LHCN-M2 (cell line): ENCODE measurements at regions not wholly inside any gene's neighbourhood (a gene's known extent, or its start where the extent isn't known, plus 50 kb on each side); places are given as distances from the start of the nearest gene placed in this dataset.
A peak's percentile ranks its signal among the peaks of the same experiment; 100 is the strongest.
"Not testable (repeated sequence)": the region's sequence is repeated elsewhere in the genome, so short reads cannot be mapped to it uniquely, and the experiment has no call there.

Experiments used
- DNase-seq: peaks from one replicate; pipeline ENCODE4 v3.0.0-alpha.2; 2012; ENCODE audit warnings: low read depth

DNA sequence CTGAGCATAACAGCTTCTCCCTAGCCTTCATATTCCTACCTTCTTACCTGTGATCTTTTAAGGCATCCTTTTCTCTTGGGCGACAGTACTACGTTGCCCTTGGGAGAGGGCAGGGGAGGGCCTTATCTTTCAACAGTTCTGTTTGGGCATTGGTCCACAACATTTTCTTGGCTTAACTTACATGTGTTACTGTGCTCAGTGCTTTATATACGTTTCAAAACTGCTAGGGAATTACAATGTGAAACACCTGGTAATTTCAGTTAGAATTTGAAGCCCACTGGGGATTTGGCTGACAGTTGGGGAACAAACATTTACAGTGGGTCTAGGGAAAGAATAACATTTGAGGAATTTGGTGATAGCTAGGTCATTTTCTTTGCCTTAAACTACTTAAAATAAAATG is 667.1 kb downstream of the PRIM2 start:
- peak; percentile 51 for DNase-seq

DNA sequence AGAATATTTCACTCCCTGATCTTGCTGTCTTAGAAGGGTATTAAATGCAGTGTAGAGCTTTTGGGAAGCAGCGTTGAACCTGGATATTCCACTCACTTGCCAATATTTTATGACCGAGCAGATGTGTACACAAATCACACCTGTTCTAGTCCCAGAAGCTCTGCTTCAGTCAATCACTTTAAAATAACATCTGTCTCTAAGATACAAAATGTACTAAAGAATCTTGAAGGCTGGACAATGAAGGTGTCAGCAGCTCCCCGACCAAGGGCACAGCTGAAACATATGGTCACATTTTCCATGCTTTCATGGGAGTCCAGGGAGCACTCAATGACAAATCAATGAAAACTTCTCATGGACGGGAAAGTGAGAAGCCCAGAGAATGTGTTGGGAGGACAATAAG is 668.3 kb downstream of the PRIM2 start:
- peak; percentile 91 for DNase-seq

DNA sequence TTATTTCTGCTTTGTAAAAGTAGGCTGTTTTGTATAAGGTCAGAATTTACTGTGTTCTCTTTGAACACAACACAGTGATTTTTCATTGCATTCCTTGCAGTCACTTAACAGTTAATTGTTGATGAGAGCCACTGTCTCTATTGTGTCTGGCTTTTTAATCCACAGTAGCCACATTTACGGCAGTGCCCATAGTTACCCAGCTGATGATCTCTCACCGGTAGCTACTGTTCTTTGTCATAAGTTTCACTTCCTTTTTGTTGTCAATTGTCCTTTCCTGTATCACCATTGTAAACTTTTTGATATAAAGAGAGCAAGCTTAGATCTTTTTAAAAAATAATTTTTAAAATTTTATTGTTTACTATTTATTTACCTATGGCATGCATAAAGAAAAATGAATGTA is 669.2 kb downstream of the PRIM2 start:
- DNase-seq, result peak; percentile 35

DNA sequence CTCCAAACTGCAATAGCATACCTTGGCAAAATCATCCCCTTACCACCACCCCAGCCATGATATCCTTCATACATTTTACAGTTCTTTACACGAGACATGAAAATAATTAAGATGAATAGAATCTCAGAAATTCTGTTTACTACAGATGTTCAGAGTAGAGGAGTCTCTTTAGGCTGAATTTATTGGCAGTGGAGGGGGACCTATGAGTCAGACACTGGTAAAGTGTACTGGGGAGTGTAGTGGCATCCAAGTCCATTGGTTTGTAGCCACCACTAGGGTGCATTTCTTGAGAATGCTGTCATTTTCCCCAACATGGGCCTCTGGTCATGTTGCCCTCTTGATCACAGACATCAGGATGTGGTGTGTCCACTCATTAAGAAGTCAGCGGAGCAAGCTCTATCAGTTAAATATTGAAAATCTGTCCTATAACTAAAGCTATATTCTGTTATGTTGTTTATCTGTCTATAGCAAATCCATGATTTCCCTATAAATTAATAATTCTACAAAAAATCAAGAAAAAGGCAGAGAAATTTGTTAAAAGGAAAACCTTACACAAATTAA is 672.2 kb downstream of the PRIM2 start:
- peak; percentile 69 for DNase-seq

DNA sequence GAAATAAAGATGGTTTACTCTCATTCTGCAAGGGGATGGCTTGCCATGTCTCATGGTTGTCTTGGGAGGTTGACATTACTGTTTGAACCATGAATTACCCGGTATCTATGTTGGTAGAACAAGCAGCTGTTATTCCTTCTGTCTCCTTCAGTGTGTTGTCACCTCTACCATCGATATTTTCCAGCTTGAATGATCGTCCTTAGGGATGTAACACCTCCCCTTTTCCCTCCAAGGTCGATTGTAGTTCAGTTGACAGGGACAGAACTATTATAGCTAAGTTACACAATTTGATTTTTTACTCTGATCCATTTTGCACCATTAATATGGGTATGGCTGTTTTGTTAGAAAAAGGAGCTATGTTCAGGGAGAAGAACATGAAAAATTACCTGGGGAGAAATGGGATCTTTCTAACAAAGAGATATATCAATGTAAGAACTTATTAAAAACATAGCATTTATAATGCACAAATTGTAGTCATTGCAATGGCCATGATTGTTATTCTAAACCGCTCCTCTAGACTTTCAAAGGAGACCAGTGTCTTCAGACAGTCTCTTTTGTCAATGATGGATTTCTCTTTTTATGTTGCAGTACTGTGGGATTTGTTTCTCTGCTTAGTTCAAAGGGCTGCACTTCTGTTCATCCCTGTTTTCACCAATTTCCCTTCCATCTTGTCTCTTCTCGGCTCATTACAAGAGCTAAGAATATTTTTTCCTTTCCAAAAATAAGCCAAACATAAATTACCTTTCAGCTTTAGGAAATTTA is 681.6 kb downstream of the PRIM2 start:
- not testable (repeated sequence) for DNase-seq

DNA sequence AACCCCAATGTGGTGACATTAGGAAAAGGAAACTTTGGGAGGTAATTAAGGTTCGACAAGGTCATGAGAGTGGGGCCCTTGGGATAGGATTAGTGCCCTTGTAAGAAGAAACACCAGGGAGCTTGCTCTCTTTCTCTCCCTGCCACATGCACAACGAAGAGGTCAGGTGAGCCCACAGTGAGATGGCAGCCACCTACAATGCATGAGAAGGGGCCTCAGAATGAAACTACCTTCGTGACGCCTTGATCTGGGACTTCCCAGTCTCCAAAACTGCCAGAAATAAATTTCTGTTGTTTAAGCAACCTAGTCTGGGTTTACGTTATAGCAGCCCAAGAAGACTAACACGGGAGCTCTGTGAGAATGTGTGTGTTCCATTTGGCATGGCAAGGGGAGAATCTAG is 682.8 kb downstream of the PRIM2 start:
- DNase-seq, result not testable (repeated sequence)

DNA sequence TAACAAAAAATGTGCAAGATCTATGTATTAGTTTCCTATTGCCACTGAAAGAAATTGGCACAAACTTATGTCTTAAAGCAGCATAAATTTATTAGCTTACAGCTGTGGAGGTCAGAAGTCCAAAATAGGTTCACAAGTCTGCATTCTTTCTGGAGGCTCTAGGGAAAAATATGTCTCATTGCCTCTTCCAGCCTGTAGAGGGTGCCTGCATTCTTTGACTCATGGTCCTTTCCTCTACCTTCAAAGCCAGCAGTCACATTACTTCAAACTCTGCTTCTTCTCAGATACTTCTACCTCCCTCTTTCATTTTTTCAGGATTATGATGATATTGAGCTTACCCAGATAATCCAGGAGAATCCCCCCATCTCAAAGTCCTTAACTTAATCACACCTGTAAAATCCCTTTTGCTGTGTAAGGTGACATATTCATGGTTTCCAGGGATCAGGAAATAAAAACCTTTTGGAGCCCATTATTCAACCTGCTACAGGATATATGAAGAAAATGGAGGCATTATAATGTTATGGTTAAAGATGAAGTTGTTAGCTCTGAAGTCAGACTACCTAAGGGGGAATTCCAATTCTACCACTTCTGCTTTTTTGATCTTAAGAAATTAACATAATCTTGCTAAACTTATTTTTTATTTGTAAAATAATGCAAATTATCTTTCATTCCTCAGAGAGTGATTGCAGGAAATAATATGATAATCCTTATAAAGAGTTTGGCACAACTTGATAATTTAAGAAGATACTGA is 686.2 kb downstream of the PRIM2 start:
- DNase-seq, result peak; percentile 38

DNA sequence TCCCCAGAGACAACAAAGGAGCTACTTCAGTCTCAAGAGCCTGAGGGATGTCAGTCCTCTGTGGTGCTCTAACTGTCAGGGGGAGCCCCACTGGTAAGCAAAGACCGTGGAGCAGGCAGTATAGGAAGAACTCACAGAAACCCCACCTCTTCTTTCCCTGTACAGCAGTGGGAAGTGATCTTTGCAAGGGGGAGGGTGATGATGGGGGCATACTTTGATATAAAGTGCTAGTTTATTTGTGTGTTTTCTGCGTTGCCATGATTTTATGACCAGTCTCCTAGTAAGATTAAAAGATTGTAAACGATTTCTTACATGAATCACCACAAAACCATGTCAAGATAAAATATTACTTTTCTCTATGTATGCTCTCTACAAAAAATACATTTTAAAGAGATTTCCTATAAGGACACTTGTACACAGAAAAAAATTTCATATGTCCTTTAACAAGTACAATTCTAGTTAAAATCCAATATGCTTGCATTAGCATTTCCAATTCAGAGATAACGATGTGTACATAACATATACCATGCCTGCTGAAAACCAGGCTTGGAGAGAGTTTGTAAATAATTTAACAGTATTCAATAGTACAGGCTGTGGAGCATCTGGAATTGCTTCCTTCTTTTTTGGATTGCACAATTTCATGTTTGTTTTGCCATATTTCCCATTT is 690.0 kb downstream of the PRIM2 start:
- DNase-seq, result not testable (repeated sequence)

DNA sequence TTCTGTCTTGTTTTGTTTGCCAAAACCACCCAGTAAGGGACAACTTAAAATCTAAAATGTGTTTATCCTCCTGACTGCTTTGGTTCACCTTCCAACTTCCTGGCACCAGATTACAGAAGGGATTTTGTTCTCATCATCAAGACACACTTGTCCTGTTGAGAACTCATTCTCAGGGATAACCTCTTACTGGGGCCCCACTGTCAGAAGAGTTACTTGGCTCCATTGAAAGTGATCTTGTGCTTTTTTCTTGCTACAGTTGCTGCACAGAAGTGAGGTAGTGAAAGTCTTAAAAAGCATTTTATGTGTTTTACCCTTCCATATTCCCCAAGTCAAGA is 690.5 kb downstream of the PRIM2 start:
- DNase-seq, result not testable (repeated sequence)

DNA sequence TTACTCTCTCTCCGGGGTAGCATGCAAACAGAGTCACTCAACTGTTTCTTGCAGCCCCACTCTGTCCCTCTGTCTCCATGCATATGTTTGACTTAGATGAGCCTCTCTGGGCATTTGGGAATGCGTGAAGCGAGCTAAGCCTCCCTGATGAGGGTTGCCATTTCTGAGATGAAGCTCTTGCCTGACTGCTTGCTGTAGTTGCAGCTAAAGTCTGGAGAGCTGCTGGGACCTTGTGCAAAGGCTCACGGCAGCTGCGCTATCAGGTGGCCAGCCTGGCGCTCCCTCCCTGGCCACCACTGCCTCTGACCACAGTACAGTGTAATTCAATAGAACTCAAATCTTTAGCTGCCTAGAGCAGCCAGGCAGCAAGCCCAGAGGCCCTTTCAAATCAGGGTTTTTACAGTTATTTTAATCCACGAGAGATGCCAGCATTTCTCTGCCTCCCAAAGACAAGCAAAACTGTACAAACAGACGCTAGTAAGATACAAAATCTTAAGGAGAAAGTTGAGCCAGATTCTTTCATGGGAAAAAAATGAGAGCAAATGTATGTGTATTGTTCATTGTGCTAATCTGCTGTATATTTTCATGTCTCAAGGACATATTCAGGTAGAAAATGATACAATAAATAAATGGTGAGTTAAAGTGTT is 694.6 kb downstream of the PRIM2 start:
- not testable (repeated sequence) for DNase-seq

DNA sequence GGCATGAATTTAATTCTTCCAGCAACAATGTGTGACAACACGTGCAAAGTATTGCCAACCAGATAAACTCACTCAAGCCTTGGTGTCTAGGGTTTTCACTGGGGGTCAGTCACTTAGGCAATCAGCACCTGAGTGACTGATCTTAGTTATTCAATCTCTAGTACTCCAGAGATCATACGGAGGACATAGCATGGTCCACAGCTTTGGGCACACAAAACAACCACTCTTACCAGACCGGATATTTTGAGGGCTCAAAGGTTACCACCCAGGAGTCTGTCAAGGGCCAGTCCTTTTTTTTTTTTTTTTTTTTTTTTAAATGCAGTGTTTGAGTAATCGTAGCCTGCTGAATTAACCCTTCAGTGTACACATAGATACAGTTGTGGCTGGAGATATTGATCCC is 699.2 kb downstream of the PRIM2 start:
- DNase-seq, result not testable (repeated sequence)

DNA sequence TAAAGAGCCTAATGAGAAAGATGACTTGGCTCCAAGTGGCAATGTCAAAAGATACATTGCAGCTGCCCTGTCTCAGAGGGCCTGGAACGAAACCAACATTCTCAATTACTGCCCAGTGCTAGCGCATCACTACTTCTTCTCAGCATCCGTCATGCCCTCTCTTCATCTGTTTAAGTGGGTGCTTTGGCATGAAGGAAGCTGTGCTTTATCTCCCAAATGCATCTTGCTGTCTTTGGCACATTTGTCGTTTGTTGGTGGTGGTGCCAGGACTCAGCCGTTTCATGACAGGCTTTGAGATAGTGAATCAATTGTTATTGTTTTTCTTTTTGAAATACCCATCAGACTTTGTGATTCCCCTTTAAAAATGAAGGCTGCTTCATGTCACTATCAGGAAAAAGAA is 710.8 kb downstream of the PRIM2 start:
- not testable (repeated sequence) for DNase-seq

DNA sequence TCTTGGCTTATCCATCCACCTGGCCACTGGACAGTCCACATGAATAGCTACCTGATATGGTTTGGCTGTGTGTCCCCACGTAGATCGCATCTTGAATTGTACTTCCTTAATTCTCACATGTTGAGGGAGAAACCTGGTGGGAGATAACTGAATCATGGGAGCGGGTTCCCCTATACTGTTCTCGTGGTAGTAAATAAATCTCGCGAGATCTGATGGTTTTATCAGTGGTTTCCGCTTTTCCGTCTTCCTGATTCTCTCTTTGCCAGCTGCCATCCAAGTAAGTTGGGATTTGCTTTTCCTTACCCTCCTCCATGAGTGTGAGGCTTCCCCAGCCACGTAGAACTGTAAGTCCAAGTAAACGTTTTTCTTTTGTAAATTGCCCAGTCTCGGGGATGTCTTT is 720.8 kb downstream of the PRIM2 start:
- not testable (repeated sequence) for DNase-seq

DNA sequence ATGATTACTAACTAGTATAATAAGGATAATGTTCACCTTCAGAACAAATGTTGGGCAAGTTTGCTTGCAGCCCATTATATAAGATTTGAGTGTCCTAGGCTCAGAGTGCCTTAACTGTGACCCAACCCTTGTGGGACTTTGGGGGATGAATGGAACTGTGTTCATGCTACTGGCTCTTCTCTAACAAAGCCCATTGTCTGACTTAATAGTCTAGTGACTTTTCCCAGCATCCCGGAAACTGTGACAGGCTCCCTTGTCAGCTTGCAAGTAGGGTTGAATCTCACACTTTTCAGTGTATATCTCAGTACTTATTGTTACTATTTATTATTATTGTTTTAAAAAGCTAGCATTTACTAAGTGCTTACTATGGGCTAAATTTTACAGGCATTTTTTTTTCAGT is 729.2 kb downstream of the PRIM2 start:
- not testable (repeated sequence) for DNase-seq

DNA sequence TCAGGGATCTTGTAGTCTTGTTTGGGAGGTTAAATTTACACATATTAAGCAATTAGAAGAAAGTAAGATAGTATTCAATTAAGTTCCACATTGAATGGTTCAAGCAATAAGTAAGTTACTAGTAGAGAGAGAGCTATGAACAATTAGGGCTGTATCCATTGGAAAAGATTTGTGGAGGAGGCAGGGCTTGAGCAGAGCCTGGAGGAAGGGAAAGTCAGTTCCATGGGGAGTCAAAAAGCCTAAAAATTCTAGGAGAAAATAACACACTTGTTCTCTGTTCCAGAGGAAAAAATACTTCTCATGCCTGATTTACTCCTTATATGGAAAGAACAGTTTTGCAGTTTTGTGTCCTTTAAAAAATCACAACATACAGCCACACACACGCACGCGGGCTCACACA is 730.0 kb downstream of the PRIM2 start:
- DNase-seq, result not testable (repeated sequence)

DNA sequence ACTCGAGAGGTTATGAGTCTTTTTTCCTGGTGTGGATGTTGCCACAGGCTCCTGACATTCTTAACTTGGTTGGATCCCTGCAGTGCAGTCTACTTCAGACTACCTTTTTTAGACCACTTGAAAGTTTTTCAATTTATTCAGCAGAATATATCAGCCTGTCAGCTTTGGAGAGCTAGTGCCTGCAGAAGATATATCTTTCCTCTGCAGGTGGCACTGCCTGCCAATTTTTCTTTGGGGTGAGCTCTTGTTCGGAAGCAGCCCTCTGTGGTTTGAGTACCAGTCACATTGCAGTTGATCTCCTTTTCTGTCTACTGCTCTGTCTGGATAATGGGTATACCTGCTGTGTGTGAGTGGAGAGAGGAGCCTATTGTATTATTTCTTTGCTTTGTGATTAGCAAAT is 730.4 kb downstream of the PRIM2 start:
- peak; percentile 30 for DNase-seq

DNA sequence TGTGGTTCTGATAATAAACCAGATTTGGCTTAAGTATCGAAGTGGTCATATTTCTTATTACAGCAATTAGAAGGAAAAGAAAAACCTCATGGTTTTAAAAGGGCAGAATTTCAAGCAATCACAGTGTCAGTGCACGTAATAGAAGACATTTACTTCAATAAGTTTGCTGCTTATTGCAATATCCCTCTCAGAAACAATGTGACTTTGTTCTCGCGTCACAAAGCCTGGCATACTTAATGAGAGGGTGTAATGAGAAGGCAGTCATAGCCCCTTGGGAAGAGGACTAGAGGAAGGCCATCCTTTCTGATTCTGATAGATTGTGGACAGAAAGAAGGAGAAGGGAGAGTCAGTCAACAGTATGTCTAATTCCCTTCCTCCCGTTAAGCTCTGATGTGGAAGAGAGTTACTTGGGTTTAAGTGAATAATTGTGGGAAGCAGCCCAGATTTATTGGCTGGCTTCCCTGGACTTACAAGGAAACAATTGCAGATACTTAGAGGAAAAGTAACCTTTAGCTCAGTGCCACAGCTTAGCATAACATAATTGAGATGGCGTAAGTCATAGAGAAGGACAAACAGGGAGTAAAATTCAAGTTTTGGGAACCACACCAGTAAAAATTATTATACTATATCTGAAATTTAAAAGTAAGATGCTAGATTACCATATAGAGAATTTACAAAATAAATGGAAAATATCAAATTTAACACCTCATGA is 738.2 kb downstream of the PRIM2 start:
- not testable (repeated sequence) for DNase-seq

DNA sequence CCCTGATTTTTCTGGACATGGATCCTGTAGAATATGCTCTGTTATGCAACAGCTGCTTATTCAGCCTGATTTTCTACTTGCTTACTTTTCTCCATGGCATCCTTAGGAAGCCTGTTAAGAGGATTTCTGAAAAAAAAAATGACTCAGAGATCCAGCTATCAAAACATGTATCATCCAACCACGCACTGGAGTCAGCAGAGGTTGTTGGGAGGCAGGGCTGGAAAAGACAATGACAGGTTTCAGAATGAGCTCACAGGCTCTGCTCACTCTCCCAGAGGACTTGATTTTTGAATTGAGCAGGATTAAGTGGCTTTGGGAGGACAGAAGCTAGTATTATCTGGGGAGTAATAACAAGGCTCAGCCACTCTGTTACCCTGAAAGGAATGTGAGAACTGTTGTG is 742.3 kb downstream of the PRIM2 start:
- DNase-seq, result peak; percentile 93

DNA sequence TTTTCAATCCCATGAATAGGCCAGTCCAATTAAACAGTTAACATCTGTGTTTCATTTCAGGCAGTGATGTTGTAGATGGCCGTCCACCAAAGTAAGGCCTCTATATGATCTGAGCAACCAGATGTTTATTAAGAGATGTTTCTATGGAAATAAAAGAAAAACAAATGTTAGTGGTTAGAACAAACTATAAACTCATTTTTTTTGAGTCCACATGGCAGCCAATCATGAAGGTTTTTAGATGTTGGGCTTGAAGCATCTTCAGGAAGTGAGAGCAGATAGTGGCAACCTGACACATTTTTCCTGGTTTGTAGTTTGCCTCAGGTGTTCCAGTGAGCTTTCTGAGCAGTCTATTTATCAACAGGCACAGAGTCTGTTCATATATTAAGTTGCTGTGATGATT is 746.1 kb downstream of the PRIM2 start:
- DNase-seq, result not testable (repeated sequence)

DNA sequence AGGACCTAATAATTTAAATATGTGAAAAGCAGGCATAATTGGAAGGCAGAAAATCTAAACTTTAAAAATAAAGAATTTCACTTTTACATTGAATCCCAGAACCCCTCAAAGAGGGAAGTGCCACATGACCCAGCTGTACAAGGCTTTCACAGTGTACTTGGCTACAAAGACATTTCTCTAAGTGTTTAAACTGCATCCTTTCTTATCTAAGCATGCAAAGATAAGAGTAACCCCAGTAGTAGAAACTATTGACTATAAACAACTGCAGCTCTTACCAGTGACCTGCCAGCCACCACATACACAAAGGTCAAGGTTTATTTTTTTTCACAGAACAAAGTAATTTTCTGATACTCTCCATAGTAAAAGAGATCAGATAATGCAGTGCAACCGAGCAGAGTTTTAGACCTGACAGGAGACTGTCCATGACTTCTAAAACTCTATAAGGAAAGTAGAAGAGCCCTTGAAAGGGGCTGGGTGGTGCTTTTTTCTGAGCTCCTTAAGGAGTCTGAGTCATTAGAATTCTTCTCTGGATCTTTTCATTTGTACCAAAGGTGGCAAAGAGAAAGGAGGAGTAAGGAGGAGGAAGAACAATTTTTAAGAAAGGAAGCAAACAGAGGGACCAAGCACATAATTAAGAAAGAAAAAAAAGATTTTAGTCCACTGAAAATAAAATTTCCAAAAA is 750.6 kb downstream of the PRIM2 start:
- not testable (repeated sequence) for DNase-seq
